Stomach (tissue), 4 donors: ENCODE measurements at regions not wholly inside any gene's neighbourhood (a gene's known extent, or its start where the extent isn't known, plus 50 kb on each side); places are given as distances from the start of the nearest gene placed in this dataset.

Experiments
- CTCF ChIP-seq, 7 experiments: fragments of 450-650 bp in 4 of 7; fragments of 200-600 bp in 3 of 7; sonication (generic) in 3 of 7; IDR thresholded peaks; one replicate each; pipeline ENCODE4 v1.5.1; 2016 to 2019; ENCODE audit warnings: antibody characterized with exemption in 7 of 7, control low read depth in 2 of 7, mild to moderate bottlenecking in 1 of 7
- EP300 ChIP-seq: sonication (generic); formaldehyde crosslinking; IDR thresholded peaks from one replicate; pipeline ENCODE4 v1.6.1; 2017; ENCODE audit warnings: antibody characterized with exemption
- POLR2AphosphoS5 ChIP-seq, 3 donors: sonication (generic); formaldehyde crosslinking; IDR thresholded peaks; one replicate each; pipeline ENCODE4 v1.6.1; 2016; ENCODE audit warnings: antibody characterized with exemption in 3 of 3

GRCh38 chr1:181202986-181203555, 114.6 kb downstream of the IER5 start:
- TF ChIP-seq CTCF (IDR thresholded peaks at IDR 0.05) = no peak
- no peak for TF ChIP-seq POLR2AphosphoS5 (IDR thresholded peaks at IDR 0.05)
- TF ChIP-seq EP300 = no peak
